A549 (cell line): ENCODE measurements at regions not wholly inside any gene's neighbourhood (a gene's known extent, or its start where the extent isn't known, plus 50 kb on each side); places are given as distances from the start of the nearest gene placed in this dataset.

Experiments used
- ATAC-seq, 2 experiments: fragments of 200-7000 bp in 1 of 2; fragments of >200 bp in 1 of 2; cut with Nextera tagmentation in 1 of 2; cut with Tn5 transposase in 1 of 2; 3 replicates each; pipeline versions ENCODE4 v1.8.0 to v1.9.1; 2018 to 2020; ENCODE audit warnings: mild to moderate bottlenecking in 1 of 2, moderate library complexity in 1 of 2
- CTCF ChIA-PET: fragments of 300-600 bp; sonication (Branson Sonifier 250); formaldehyde crosslinking; extraction: SDS; loops from one replicate; lab custom pipeline; 2021; ENCODE audit warnings: antibody characterized with exemption, inconsistent platforms; lab: Yijun Ruan, JAX
- POLR2A ChIA-PET: fragments of 350-600 bp; formaldehyde crosslinking; extraction: SDS; loops from one replicate; lab custom pipeline; 2021; ENCODE audit warnings: antibody characterized with exemption, inconsistent platforms; lab: Yijun Ruan, JAX
- DNase-seq, 2 experiments: peaks; one replicate each; pipeline versions ENCODE4 v3.0.0 to v3.0.0-alpha.2; 2011 to 2016; ENCODE audit warnings: low read depth in 1 of 2, low spot score in 1 of 2
- FAIRE-seq: peaks from 2 replicates; lab custom pipeline; 2011; peaks lifted over from hg19 to GRCh38; lab: Jason Lieb, UNC
- H3K27ac ChIP-seq, 2 experiments: fragments of >200 bp; sonication (Bioruptor Twin); formaldehyde crosslinking; 3 replicates each; pipeline ENCODE4 v1.5.1; 2016 to 2017
- H3K4me1 ChIP-seq: fragments of >200 bp; sonication (Bioruptor Twin); formaldehyde crosslinking; 3 replicates; pipeline ENCODE4 v1.6.1; 2016
- H3K4me2 ChIP-seq: fragments of >200 bp; sonication (Bioruptor Twin); formaldehyde crosslinking; 3 replicates; pipeline ENCODE4 v1.6.1; 2016
- H3K4me3 ChIP-seq: fragments of >200 bp; sonication (Bioruptor Twin); formaldehyde crosslinking; 3 replicates; pipeline ENCODE4 v1.5.1; 2016
- H3K9me3 ChIP-seq: fragments of >200 bp; sonication (Bioruptor Twin); formaldehyde crosslinking; 3 replicates; pipeline ENCODE4 v1.6.1; 2016
- BHLHE40 ChIP-seq: IDR thresholded peaks from 2 replicates; pipeline ENCODE4 v1.6.1; 2012; ENCODE audit warnings: low read depth, low read length, inconsistent platforms
- CBX2 ChIP-seq: fragments of 200-600 bp; sonication (generic); IDR thresholded peaks from 2 replicates; pipeline ENCODE4 v1.6.1; 2016; ENCODE audit warnings: low read depth, mild to moderate bottlenecking, borderline replicate concordance
- CBX8 ChIP-seq: fragments of 200-600 bp; sonication (generic); IDR thresholded peaks from 2 replicates; pipeline ENCODE4 v1.6.1; 2016
- CEBPB ChIP-seq, 2 experiments: fragments of >200 bp in 1 of 2; sonication (Bioruptor Twin) in 1 of 2; formaldehyde crosslinking in 1 of 2; IDR thresholded peaks; 2 replicates each; pipeline ENCODE4 v1.6.1; 2012 to 2016
- CHD2 ChIP-seq: fragments of 150-350 bp; IDR thresholded peaks from 2 replicates; pipeline ENCODE4 v1.6.1; 2014; ENCODE audit warnings: low read length; ENCODE audit not compliant: partially characterized antibody
- EHMT2 ChIP-seq: fragments of 200-600 bp; sonication (generic); IDR thresholded peaks from 2 replicates; pipeline ENCODE4 v1.6.1; 2016; ENCODE audit warnings: antibody characterized with exemption, low read depth, mild to moderate bottlenecking, moderate library complexity
- FOSB ChIP-seq: fragments of 250-450 bp; sonication (Bioruptor Pico); IDR thresholded peaks from 2 replicates; pipeline ENCODE4 v1.5.0; 2020; ENCODE audit warnings: mild to moderate bottlenecking, moderate library complexity
- FOSL2 ChIP-seq, 2 experiments: fragments of 450-650 bp in 1 of 2; fragments of >200 bp in 1 of 2; sonication (Bioruptor Twin) in 1 of 2; formaldehyde crosslinking; IDR thresholded peaks; 2 replicates each; pipeline versions ENCODE4 v1.5.0 to v1.6.1; 2016 to 2020; ENCODE audit warnings: mild to moderate bottlenecking in 1 of 2, moderate library complexity in 1 of 2
- HDAC2 ChIP-seq: fragments of 200-600 bp; sonication (generic); IDR thresholded peaks from 2 replicates; pipeline ENCODE4 v1.6.1; 2016
- HES2 ChIP-seq: fragments of >200 bp; sonication (Bioruptor Twin); formaldehyde crosslinking; IDR thresholded peaks from 2 replicates; pipeline ENCODE4 v1.6.1; 2016
- HEYL ChIP-seq: fragments of 250-450 bp; sonication (Bioruptor Pico); IDR thresholded peaks from 2 replicates; pipeline ENCODE4 v1.8.0; 2021; ENCODE audit warnings: mild to moderate bottlenecking, moderate library complexity
- HOXA7 ChIP-seq: fragments of 250-450 bp; sonication (Bioruptor Pico); IDR thresholded peaks from 2 replicates; pipeline ENCODE4 v1.5.0; 2020; ENCODE audit warnings: mild to moderate bottlenecking, moderate library complexity
- JUN ChIP-seq, 2 experiments: fragments of >200 bp; sonication (Bioruptor Twin); formaldehyde crosslinking; IDR thresholded peaks; 2 replicates in 1 of 2; 3 replicates in 1 of 2; pipeline ENCODE4 v1.6.1; 2016 to 2017
- JUNB ChIP-seq: fragments of >200 bp; sonication (Bioruptor Twin); formaldehyde crosslinking; IDR thresholded peaks from 2 replicates; pipeline ENCODE4 v1.6.1; 2016
- KDM1A ChIP-seq: fragments of 200-600 bp; sonication (generic); IDR thresholded peaks from 2 replicates; pipeline ENCODE4 v1.6.1; 2016; ENCODE audit warnings: low read depth, mild to moderate bottlenecking
- KDM5A ChIP-seq: fragments of 200-600 bp; sonication (generic); IDR thresholded peaks from 2 replicates; pipeline ENCODE4 v1.6.1; 2016; ENCODE audit warnings: antibody characterized with exemption, mild to moderate bottlenecking
- MAZ ChIP-seq: fragments of 150-350 bp; IDR thresholded peaks from 2 replicates; pipeline ENCODE4 v1.6.1; 2014; ENCODE audit warnings: antibody characterized with exemption, low read depth, low read length, borderline replicate concordance
- POLR2AphosphoS2 ChIP-seq: conservative IDR thresholded peaks from 2 replicates; pipeline ENCODE4 v1.6.1; 2012; ENCODE audit warnings: low read length, improper control_type of control experiment, inconsistent platforms
- RARB ChIP-seq: fragments of 250-450 bp; sonication (Bioruptor Pico); IDR thresholded peaks from 2 replicates; pipeline ENCODE4 v1.8.0; 2021; ENCODE audit warnings: mild to moderate bottlenecking, moderate library complexity
- RCOR1 ChIP-seq: fragments of 150-350 bp; IDR thresholded peaks from 2 replicates; pipeline ENCODE4 v1.6.1; 2014; ENCODE audit warnings: antibody characterized with exemption, low read length, low read depth
- RNF2 ChIP-seq: fragments of 200-600 bp; sonication (generic); IDR thresholded peaks from 2 replicates; pipeline ENCODE4 v1.6.1; 2016; ENCODE audit warnings: low read depth, mild to moderate bottlenecking, antibody characterized with exemption, moderate library complexity, borderline replicate concordance
- USF2 ChIP-seq: fragments of 450-650 bp; IDR thresholded peaks from 2 replicates; pipeline ENCODE4 v1.6.1; 2014; ENCODE audit warnings: antibody characterized with exemption
- ZNF302 ChIP-seq: fragments of 250-450 bp; sonication (Bioruptor Pico); IDR thresholded peaks from 2 replicates; pipeline ENCODE4 v1.9.0; 2021; ENCODE audit warnings: inconsistent platforms, mild to moderate bottlenecking, moderate library complexity
- ZSCAN20 ChIP-seq: fragments of 250-450 bp; sonication (Bioruptor Pico); IDR thresholded peaks from 2 replicates; pipeline ENCODE4 v1.8.0; 2022; ENCODE audit warnings: mild to moderate bottlenecking, moderate library complexity
- WGBS: methylation state at CpG from one replicate; pipeline ENCODE4 v1.1.6; 2017; ENCODE audit errors: missing lambda C conversion rate; 5-methylcytosine and 5-hydroxymethylcytosine counted together
- TF ChIP-seq, protein P1 (sequence below): fragments of >200 bp; sonication (Bioruptor Twin); formaldehyde crosslinking; IDR thresholded peaks from 3 replicates; pipeline ENCODE4 v1.6.1; 2016
- TF ChIP-seq, protein P2 (sequence below): IDR thresholded peaks from 2 replicates; pipeline ENCODE4 v1.6.1; 2012; ENCODE audit warnings: low read depth, borderline replicate concordance
- TF ChIP-seq, protein P3 (sequence below): IDR thresholded peaks from 2 replicates; pipeline ENCODE4 v1.6.1; 2012
- TF ChIP-seq, protein P4 (sequence below): fragments of 200-600 bp; sonication (generic); IDR thresholded peaks from 2 replicates; pipeline ENCODE4 v1.6.1; 2016; ENCODE audit warnings: antibody characterized with exemption, mild to moderate bottlenecking, moderate library complexity
- TF ChIP-seq, protein P5 (sequence below): fragments of 250-450 bp; sonication (Bioruptor Pico); IDR thresholded peaks from 2 replicates; pipeline ENCODE4 v1.5.0; 2020; ENCODE audit warnings: low read depth, mild to moderate bottlenecking, moderate library complexity

DNA sequence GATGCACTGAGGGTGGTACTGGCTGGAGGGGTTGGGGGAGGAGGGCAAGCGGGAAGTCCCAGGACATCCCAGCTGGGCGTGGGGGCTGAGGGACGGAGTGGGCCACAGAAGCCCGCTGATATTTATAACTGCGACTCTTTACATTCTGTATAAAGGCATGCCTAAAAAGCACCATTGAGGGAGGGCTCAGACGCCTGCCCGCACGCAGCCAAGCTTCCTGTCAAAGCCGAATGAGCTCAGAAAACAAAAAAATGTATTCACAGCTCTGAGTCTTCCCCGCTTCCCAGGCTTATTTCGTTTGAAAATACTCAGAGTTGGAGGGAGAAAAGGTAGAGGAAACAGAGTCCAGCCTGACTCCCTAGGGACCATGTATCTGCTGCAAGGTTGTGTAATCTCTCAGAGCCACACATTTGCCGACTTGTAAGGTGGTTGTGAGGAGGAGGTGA is 170.1 kb upstream of the HAAO start:
- no peak overlapping the region for H3K4me2 ChIP-seq
- CTCF ChIA-PET = interaction anchor here (1.2 to 7.0 kb wide), 8 partner anchors 8 to 521 kb away, joined by 3 to 68 read pairs (median 11); partner anchors contain the start of gene ZFP36L2
- no peak overlapping the region for H3K27ac ChIP-seq
- H3K4me3 ChIP-seq = no peak overlapping the region
- TF ChIP-seq HDAC2 (no peak), USF2 (no peak), HEYL (CRISPR knock-in tag) (no peak), RARB (no peak), EHMT2 (no peak), ZSCAN20 (CRISPR knock-in tag) (no peak), RCOR1 (no peak), CHD2 (no peak), CBX8 (no peak), CBX2 (no peak)
- TF ChIP-seq, protein P1, sequence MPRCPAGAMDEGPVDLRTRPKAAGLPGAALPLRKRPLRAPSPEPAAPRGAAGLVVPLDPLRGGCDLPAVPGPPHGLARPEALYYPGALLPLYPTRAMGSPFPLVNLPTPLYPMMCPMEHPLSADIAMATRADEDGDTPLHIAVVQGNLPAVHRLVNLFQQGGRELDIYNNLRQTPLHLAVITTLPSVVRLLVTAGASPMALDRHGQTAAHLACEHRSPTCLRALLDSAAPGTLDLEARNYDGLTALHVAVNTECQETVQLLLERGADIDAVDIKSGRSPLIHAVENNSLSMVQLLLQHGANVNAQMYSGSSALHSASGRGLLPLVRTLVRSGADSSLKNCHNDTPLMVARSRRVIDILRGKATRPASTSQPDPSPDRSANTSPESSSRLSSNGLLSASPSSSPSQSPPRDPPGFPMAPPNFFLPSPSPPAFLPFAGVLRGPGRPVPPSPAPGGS = no peak
- TF ChIP-seq, protein P2, sequence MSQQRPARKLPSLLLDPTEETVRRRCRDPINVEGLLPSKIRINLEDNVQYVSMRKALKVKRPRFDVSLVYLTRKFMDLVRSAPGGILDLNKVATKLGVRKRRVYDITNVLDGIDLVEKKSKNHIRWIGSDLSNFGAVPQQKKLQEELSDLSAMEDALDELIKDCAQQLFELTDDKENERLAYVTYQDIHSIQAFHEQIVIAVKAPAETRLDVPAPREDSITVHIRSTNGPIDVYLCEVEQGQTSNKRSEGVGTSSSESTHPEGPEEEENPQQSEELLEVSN = no peak
- no peaks in the 10 kb centered on the region for H3K9me3 ChIP-seq
- WGBS = 72% methylated on average over 12 of the region's 12 CpGs
- ATAC-seq = no peak
- POLR2A ChIA-PET = no interaction called here
- FAIRE-seq = no peak
- no peaks in the 10 kb centered on the region for H3K4me1 ChIP-seq
- DNase-seq = no peak

- ChIA-PET POLR2A (no interaction called here), CTCF (interaction anchor here (1.4 to 7.0 kb wide), 6 partner anchors 8 to 522 kb away, joined by 5 to 68 read pairs (median 31); partner anchors contain the start of gene ZFP36L2)
- DNase-seq (no peak), ATAC-seq (no peak), FAIRE-seq (no peak)
- Histone ChIP-seq H3K4me2 (no peak overlapping the region), H3K27ac (no peak overlapping the region), H3K4me1 (no peaks in the 10 kb centered on the region), H3K9me3 (no peaks in the 10 kb centered on the region), H3K4me3 (no peak overlapping the region)
- TF ChIP-seq FOSL2 (IDR thresholded peaks at IDR 0.05) (no peak), FOSL2 (CRISPR knock-in tag; IDR thresholded peaks at IDR 0.05) (no peak), ZSCAN20 (CRISPR knock-in tag) (no peak), RNF2 (no peak), JUNB (no peak), POLR2AphosphoS2 (no peak), FOSB (CRISPR knock-in tag) (no peak), CBX2 (no peak), HOXA7 (CRISPR knock-in tag) (no peak), MAZ (no peak), KDM1A (no peak), CEBPB (IDR thresholded peaks at IDR 0.05) (no peak), BHLHE40 (no peak), JUN (IDR thresholded peaks at IDR 0.05) (no peak), HES2 (no peak), ZNF302 (no peak), KDM5A (no peak)
- TF ChIP-seq, protein P2 = no peak
- TF ChIP-seq, protein P3, sequence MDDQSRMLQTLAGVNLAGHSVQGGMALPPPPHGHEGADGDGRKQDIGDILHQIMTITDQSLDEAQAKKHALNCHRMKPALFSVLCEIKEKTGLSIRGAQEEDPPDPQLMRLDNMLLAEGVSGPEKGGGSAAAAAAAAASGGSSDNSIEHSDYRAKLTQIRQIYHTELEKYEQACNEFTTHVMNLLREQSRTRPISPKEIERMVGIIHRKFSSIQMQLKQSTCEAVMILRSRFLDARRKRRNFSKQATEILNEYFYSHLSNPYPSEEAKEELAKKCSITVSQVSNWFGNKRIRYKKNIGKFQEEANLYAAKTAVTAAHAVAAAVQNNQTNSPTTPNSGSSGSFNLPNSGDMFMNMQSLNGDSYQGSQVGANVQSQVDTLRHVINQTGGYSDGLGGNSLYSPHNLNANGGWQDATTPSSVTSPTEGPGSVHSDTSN = no peak
- TF ChIP-seq, protein P4, sequence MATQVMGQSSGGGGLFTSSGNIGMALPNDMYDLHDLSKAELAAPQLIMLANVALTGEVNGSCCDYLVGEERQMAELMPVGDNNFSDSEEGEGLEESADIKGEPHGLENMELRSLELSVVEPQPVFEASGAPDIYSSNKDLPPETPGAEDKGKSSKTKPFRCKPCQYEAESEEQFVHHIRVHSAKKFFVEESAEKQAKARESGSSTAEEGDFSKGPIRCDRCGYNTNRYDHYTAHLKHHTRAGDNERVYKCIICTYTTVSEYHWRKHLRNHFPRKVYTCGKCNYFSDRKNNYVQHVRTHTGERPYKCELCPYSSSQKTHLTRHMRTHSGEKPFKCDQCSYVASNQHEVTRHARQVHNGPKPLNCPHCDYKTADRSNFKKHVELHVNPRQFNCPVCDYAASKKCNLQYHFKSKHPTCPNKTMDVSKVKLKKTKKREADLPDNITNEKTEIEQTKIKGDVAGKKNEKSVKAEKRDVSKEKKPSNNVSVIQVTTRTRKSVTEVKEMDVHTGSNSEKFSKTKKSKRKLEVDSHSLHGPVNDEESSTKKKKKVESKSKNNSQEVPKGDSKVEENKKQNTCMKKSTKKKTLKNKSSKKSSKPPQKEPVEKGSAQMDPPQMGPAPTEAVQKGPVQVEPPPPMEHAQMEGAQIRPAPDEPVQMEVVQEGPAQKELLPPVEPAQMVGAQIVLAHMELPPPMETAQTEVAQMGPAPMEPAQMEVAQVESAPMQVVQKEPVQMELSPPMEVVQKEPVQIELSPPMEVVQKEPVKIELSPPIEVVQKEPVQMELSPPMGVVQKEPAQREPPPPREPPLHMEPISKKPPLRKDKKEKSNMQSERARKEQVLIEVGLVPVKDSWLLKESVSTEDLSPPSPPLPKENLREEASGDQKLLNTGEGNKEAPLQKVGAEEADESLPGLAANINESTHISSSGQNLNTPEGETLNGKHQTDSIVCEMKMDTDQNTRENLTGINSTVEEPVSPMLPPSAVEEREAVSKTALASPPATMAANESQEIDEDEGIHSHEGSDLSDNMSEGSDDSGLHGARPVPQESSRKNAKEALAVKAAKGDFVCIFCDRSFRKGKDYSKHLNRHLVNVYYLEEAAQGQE = no peak
- TF ChIP-seq, protein P5, sequence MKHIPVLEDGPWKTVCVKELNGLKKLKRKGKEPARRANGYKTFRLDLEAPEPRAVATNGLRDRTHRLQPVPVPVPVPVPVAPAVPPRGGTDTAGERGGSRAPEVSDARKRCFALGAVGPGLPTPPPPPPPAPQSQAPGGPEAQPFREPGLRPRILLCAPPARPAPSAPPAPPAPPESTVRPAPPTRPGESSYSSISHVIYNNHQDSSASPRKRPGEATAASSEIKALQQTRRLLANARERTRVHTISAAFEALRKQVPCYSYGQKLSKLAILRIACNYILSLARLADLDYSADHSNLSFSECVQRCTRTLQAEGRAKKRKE (CRISPR knock-in tag) = no peak
- 83% methylated on average over 6 of the region's 7 CpGs for WGBS
Observed at GRCh38 chr2:42961961-42962360, 169.6 kb upstream of the HAAO start.
